ENCODE measurements at regions not wholly inside any gene's neighbourhood (a gene's known extent, or its start where the extent isn't known, plus 50 kb on each side); places are given as distances from the start of the nearest gene placed in this dataset.

DNA sequence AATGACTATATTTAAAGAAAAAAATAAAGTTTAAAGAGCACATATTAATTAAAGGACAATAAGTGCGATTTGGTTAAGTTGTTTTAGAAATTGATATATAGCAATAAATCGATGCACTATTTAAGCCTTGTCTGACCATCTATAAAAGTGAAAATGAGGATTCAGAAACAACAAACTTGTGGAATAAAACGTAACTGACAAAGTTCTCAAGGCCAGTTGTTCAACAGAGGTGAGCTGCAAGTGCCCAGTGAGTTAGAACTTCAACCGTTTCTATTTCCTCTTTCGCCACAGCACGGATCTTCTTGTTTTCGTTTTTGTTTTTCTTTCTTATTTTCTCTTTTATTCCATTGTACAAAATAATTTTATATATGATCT, 724.9 kb upstream of the ARRDC4 start:
- Histone ChIP-seq H3K79me2 (ENCODE audit: control insufficient read depth, insufficient read depth, low read length) (no peaks in the 10 kb centered on the region), H2AFZ (ENCODE audit: low read depth, low read length) (no peak overlapping the region), H3K9me3 (replicated peaks; ENCODE audit: control insufficient read depth, insufficient read depth, low read length) (no peaks in the 10 kb centered on the region), H3K4me1 (ENCODE audit: control insufficient read depth, extremely low read depth, insufficient read depth, low read length) (no peaks in the 10 kb centered on the region), H3K27me3 (ENCODE audit: control insufficient read depth in 2 of 2, insufficient read depth in 2 of 2, low read length in 2 of 2) (peaks cover 0 to 2% of the 10 kb centered on the region in 2 experiments), H3K9ac (replicated peaks; ENCODE audit: extremely low read depth, insufficient read depth, low read length) (no peak overlapping the region), H3K9me1 (replicated peaks; ENCODE audit: control insufficient read depth, extremely low read depth, insufficient read depth, low read length) (no peaks in the 10 kb centered on the region), H3K4me3 (replicated peaks in 1 of 3; ENCODE audit: insufficient read depth in 1 of 3, low read depth in 1 of 3, low read length in 3 of 3) (no peak overlapping the region), H3K4me2 (ENCODE audit: insufficient read depth, low read length) (peak overlapping the region; percentile 39), H3K27ac (ENCODE audit: insufficient read depth, low read depth, low read length) (no peak overlapping the region), H3K36me3 (ENCODE audit: control insufficient read depth in 2 of 2, extremely low read depth in 1 of 2, insufficient read depth in 2 of 2, low read length in 2 of 2) (no peaks in the 10 kb centered on the region), H4K20me1 (replicated peaks; ENCODE audit: control insufficient read depth, extremely low read depth, insufficient read depth, low read length) (no peaks in the 10 kb centered on the region)
- dilution Hi-C loops (cut with MboI; ENCODE audit: extremely low pct_ligation_motif_present, low sequenced_read_pairs) (no loop called here), intact Hi-C loops (cut with micrococcal nuclease) (loop anchor here (1.0 to 10.0 kb wide), 7 partner anchors 343 to 1978 kb away; no protein-coding TSS in a partner anchor)
- TF ChIP-seq, protein P1, sequence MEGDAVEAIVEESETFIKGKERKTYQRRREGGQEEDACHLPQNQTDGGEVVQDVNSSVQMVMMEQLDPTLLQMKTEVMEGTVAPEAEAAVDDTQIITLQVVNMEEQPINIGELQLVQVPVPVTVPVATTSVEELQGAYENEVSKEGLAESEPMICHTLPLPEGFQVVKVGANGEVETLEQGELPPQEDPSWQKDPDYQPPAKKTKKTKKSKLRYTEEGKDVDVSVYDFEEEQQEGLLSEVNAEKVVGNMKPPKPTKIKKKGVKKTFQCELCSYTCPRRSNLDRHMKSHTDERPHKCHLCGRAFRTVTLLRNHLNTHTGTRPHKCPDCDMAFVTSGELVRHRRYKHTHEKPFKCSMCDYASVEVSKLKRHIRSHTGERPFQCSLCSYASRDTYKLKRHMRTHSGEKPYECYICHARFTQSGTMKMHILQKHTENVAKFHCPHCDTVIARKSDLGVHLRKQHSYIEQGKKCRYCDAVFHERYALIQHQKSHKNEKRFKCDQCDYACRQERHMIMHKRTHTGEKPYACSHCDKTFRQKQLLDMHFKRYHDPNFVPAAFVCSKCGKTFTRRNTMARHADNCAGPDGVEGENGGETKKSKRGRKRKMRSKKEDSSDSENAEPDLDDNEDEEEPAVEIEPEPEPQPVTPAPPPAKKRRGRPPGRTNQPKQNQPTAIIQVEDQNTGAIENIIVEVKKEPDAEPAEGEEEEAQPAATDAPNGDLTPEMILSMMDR (IDR thresholded peaks at IDR 0.05; ENCODE audit: extremely low read depth in 1 of 2, insufficient read depth in 1 of 2, low read depth in 1 of 2, low read length in 2 of 2), result no peak
- TF ChIP-seq JUN (IDR thresholded peaks at IDR 0.05; ENCODE audit: borderline replicate concordance, insufficient read depth, insufficient read length, low read depth) (no peak), POLR2A (IDR thresholded peaks at IDR 0.05; ENCODE audit: low read depth, low read length) (no peak), FOS (IDR thresholded peaks at IDR 0.05; ENCODE audit: borderline replicate concordance, insufficient read depth, low read length) (no peak), MYC (IDR thresholded peaks at IDR 0.05; ENCODE audit: low read depth, low read length) (no peak), EZH2 (IDR thresholded peaks at IDR 0.05; ENCODE audit: borderline replicate concordance, low read depth, low read length, severe bottlenecking) (no peak), GATA2 (IDR thresholded peaks at IDR 0.05; ENCODE audit: insufficient read depth, insufficient read length, low read depth, low read length) (no peak), POLR2AphosphoS5 (IDR thresholded peaks at IDR 0.05; ENCODE audit: insufficient read depth, low read depth, low read length) (no peak)
- TF ChIP-seq, protein P2, sequence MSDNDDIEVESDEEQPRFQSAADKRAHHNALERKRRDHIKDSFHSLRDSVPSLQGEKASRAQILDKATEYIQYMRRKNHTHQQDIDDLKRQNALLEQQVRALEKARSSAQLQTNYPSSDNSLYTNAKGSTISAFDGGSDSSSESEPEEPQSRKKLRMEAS (IDR thresholded peaks at IDR 0.05; ENCODE audit: insufficient read depth, insufficient read length), result no peak
- CTCF ChIA-PET, result interaction anchor here (0.7 to 6.3 kb wide), 7 partner anchors 9 to 1976 kb away, joined by 3 to 61 read pairs (median 6); no protein-coding TSS in a partner anchor
- POLR2A ChIA-PET, result no interaction called here
- BruUV-seq (replicated peaks), result no TSS peak
- DNase-seq (ENCODE audit: low read depth, low spot score) (no peak), FAIRE-seq (no peak)

Data from endothelial cell of umbilical vein (primary cell).